ENCODE measurements at regions not wholly inside any gene's neighbourhood (a gene's known extent, or its start where the extent isn't known, plus 50 kb on each side); places are given as distances from the start of the nearest gene placed in this dataset.
"Not testable (repeated sequence)": the region's sequence is repeated elsewhere in the genome, so short reads cannot be mapped to it uniquely, and the experiment has no call there.

DNA sequence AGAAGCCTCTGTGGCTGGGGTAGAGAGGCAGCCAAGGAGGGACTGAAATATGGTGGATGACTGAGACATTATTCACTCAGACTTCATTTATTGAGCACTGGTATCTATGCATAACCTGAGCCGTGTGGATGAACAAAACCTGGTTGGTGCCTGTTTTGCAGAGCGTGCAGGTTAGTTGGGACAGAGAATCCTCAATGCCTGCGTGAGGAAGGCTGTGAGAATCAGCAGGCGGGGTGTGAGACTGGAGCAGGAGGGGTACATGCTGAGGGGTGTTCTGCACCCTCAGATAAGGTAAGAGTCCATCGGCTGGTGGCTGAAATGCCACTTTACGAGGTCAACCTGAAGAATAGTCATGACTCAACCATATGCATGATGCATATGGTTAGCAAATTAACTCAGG lies 271.6 kb downstream of the MED10 start:
- DNase-seq: no peak

DNA sequence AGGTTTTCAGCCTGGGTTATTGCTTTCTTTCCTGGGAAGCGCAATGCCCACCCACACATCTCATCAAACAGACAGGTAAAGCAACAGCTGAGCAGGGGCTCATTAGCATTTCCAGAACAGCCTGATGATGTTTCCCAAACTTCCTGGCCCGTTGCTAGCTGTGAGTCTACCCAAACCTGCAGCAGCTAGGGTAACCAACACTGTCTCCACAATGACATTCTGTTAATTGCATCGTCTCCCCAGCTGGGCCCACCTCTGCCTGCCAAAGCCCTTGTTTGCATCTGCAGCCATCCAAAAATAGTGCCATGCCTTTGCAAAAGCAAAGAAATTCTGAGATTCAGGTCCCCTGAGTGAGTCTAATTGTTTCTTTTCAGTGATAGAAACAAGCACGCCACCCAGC lies 273.0 kb downstream of the MED10 start:
- DNase-seq: no peak

DNA sequence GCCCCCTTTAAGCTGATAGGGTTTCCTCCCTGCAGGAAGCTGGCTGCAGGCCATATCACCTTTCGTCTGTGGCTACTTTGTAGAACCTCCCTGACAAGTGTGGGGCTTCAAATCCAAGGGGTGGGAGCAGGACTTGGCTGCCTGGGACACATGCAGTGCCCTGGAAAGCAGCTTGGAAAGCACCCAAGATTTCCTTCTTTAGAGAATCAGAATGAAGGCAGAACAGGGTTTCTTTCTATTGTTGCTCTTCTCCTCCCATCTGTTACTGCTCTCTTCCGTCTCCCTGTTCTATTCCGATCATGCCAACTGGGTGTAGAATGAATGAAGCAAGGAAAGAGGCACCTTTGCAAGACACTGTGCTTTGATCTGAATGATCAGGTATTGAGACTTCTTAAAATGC lies 282.2 kb downstream of the MED10 start:
- DNase-seq: no peak

DNA sequence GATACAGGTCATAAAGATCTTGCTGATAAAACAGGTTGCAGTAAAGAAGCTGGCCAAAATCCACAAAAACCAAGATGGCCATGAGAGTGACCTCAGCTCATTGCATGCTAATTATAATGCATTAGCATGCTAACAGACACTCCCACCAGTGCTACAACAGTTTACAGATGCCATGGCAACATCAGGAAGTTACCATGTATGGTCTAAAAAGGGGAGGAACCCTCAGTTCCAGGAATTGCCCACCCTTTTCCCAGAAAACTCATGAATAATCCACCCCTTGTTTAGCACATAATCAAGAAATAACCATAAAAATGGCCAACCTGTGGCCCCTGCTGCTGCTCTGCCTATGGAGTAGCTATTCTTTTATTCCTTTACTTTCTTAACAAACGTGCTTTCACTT lies 284.2 kb downstream of the MED10 start:
- DNase-seq: not testable (repeated sequence)

DNA sequence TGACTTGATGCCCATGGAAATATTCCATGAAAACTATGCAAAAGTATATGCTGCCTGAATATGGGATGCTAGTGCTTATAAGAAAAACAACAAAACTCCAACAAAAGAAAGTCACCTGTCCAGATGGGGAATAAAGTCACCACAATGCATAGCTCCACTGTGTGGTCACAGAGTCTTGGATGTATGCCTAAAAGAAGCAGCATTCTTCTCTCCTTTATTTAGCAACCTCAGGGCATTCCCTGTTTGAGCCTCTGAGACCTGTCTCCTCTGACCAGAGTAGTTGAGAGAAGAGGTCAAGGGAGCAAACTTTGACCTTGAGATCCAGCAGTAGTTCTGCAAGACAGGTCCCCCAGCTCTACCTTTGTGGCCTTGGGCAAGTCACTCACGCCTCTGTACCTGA lies 287.5 kb downstream of the MED10 start:
- DNase-seq: no peak

DNA sequence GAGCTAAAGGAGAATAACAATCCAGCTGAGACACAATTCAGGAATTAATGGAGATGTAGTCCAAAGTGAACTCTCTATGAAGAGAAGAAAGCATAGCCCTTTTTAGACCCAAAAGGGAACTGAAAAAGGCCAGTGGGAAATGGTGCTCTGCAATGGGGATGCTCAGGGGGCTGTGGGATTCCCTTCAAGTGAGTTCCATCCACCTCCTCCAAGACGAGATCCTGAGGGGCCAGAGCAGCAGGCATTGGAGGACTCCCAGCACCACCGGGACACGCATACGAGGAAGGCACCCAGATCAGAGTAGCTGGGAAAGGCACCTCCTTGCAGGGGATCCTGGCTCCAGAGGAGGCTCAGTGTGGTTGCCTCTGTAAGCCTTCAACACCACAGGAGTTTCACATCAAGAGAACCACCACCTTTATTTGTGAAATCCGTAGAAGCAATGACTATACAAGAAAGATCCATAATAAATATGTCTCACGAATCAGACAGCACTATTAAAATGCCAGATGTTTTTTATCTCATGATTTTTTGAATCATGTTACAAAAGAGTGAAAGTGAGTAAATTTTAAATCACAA lies 288.2 kb downstream of the MED10 start:
- DNase-seq: no peak

DNA sequence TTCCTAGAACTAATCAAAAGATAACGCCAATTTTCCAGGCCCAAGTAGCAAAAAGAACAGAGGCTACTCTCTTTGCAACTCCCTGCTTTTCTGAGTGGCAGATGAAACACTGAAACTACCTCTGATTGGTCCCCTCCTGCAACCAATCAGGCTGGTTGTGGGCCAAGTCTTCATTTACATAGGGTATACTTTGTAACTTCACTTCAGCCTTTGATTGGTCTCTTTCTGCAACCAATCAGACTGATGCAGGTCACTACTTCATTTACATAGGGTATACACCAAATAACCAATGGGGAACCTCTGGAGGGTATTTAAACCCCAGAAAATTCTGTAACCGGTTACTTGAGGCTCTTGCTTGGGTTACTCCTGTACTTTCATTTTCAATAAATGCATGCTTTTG lies 289.6 kb downstream of the MED10 start:
- DNase-seq: no peak

DNA sequence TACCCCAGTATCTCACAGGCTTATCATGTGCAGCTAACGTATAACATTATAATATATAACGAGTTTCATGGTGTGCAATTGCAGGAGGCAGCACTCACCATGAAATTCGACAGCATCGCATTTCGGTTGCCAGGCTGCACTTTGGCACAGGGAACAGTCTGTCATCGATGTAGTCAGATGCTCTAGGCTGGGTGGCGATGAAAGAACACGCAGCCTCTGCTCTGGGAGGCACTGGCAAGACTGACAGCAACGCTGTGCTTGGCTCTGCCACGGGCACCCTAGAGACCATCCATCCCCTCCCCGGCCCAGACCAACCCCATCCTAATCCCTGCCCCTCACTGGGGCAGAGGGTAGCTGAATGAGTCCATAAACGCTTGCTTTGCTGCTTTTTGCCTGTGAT lies 290.8 kb downstream of the MED10 start:
- no peak for DNase-seq

DNA sequence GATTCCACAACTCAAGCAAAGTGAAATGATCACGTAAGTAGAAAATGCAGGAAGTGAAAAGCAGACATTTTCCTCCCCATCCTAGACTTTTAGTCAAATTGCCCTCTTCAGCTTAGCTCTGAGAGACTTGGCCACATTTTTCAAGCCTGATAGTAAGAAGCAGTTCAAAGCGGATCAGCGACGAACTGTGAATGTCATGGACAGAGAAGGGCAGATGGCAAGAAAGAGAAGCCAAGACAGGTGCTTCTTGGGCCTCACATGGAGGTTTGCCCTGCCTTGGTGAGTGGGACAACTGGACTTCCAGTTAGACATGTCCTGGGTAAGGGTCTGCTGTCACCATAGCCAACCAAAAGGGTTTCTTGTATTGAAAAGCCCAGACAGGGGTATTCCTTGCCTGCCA lies 291.5 kb downstream of the MED10 start:
- no peak for DNase-seq

DNA sequence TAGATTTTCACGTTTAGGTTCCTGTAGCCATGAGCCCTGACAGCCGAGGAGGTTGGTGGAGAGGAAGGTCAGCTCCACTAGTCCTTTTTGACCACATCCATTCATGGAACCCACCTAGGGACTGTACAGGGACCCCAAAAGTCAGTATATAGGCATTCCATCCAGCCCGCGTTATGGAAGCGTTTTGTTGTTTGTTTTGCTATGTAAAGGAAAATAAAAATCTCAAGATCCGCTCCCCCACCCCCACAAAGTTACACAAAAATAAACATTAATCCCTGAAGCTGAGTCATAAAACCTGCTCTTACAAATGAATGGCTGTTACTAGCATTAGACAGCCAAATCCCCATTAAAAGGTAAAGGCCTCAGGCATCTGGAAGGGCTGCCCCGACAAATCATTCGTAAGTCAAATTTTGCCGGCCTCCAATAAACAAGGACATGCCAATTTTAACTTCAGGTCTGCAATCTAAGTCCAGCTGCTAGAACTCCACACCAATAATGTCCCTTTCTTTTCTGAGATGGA lies 292.9 kb downstream of the MED10 start:
- DNase-seq: no peak

DNA sequence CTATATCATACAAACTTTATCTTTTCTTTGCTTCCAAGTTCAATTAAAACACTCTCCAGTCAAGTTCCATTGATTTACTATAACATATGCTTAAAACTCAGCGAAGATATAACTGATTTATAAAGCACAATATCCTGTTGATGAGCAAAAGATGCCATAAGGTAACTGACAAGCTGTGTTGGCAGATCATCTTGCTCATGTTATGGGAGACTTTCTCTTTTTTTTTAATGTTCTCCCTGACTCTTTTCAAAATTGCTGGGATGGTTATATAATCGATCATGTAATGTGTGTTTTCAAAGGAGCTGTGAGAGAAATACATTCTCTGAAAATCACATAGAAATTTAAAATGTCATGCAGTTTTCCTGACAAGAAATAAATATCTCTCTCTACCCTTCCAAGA lies 293.5 kb downstream of the MED10 start:
- DNase-seq: no peak

DNA sequence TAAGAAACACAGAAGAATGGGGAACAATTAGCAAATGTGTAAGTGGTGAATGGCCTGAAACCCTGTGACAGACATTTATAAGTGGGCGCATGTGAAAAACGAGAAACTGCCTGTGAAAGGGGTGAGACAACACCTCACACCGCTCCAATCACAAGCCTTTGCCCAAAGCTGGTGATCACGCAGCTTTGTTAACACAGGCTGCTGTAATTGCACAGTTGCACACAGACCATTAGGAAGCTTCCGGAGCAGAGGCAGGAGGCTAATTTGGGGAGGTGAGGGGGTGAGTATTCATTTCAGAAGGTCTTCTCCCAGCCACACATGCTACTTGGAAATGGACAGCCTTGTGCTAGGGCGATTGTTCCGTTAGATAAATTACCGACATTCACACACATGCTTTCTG lies 294.0 kb downstream of the MED10 start:
- no peak for DNase-seq

DNA sequence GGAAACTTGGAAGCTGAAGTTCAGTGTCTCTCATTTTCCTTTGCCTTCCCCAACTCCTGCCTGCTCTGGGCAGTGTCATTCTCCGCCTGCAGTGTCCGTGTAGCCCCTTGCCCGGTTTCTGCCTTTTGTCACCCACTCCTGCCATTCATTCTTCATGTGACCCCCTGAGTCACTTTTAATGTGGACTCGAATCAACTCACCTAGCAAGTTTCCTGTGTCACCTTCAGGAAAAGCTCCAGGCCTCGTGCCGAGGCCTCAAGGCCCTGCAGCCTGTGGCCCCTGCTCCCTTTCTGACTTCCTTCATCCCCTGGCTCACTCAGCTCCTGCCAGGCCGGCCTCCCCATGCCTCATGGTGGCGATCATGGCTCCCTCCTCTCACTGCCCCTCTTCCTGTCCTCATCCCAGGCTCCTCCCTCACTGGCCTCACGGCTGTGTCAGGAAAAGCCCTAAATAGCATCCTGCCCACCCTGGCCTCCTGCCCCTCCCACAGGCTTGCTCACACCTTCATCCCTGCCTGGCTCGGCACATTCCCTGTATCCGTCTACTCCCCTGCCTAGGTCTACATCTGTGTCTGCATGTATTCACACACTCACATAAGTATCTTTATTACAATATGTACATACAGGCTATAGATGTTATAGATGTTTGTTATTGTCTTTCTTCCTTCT lies 294.9 kb downstream of the MED10 start:
- DNase-seq: no peak

DNA sequence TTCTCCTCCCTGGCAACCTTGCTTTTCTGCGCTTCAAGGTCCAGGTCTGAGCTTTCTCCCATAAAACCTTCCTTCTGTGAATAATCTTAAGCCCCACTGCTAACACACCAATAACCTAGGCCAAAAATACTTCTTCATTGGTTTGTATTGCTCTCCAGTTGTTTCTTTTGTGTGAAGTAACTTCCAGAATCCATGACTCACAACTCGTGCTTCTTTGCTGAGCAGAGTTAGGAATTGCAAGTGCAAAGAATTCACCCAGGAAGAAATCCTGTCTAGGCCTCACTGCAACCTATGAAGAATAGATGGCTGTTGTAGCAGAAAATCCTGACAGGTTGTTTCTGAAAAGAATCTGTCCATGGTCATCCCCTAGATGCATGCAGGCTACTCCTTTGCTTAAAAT lies 295.7 kb downstream of the MED10 start:
- no peak for DNase-seq

DNA sequence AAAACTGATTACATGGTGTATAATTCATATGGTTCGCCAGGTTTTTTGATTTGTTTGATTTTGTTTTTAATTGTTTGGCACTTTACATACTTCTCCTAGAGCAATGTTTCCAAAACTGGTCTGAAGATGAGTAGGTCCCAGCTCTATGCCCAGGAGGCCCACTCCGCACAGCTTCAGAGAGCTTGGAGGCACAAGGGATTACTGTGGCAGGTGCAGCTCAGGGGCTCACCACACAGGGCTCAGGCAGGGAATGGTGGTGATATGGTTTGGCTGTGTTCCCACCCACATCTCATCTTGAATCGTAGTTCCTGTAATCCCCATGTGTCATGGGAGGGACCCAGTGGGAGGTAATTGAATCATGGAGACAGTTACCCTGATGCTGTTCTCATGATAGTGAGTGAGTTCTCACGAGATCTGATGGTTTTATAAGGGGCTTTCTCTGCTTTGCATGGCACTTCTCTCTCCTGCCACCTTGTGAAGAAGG lies 296.6 kb downstream of the MED10 start:
- no peak for DNase-seq

DNA sequence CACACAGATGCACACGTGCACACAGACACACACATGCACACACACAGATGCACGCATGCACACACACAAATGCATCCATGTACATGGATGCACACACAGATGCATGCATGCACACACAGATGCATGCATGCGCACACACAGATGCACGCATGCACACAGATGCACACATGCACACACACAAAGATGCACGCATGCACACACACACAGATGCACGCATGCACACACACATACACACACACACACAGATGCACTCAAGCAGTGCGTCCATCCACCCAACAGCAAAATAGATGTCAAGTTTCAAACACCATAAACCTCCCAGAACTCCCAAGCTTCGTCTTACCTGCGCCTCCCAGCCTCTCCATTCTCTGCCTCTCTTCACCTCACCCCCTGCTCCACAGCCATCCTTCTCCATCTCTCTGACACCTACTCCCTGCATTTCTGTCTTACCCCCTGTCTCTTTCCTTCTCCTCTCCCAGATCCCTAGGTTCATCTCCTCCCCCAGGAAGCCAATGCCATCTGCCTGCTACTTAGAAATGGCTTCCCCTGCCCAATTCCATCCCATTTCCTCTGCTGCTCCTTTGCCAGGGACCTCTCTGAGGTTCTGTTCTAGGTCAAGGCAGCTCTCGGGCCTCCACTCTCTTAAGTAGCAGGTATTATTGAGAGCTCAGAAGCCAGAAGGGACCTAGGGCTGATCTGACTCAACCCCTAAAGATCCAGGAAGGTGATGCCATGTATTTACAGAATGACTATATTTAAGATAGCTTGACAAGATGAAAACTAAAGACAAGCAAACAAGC lies 297.2 kb downstream of the MED10 start:
- DNase-seq: no peak

DNA sequence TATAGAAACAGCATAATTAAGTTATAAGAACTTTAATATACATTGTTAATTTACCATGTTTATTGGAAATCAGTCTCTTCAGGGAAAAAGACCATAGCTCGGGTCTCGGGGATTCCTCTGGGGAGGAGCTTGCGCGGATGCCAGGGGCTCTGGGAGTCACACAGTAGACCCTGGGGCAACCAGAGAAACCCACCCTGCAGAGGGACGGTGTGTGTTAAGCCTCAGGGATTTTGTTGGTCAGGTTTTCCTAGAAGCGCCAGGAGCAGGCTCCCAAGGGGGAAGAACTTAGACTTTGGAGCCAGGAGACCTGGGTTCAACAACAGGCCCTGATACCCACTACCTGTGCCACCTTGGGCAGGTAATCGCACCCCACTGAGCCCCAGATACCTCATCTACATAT lies 297.9 kb downstream of the MED10 start:
- DNase-seq: no peak

DNA sequence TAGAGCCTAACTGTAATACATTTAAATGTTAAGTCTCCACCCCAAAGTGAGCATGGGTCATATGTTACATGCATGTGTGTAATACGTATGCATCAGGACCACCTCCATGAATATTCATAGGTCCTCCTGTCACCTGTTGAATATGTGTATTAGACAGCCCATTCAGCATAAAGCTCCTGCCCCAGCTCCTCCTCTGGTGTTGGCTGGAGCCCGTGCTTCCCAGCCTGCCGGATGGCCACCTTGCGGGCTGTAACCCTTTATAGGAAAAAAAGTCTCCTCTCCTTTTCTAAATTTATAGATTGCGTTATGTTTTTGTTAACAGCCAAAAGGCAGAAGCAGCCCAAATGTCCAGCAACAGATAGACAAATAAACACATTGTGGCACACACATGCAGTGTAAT lies 299.5 kb downstream of the MED10 start:
- DNase-seq: no peak

DNA sequence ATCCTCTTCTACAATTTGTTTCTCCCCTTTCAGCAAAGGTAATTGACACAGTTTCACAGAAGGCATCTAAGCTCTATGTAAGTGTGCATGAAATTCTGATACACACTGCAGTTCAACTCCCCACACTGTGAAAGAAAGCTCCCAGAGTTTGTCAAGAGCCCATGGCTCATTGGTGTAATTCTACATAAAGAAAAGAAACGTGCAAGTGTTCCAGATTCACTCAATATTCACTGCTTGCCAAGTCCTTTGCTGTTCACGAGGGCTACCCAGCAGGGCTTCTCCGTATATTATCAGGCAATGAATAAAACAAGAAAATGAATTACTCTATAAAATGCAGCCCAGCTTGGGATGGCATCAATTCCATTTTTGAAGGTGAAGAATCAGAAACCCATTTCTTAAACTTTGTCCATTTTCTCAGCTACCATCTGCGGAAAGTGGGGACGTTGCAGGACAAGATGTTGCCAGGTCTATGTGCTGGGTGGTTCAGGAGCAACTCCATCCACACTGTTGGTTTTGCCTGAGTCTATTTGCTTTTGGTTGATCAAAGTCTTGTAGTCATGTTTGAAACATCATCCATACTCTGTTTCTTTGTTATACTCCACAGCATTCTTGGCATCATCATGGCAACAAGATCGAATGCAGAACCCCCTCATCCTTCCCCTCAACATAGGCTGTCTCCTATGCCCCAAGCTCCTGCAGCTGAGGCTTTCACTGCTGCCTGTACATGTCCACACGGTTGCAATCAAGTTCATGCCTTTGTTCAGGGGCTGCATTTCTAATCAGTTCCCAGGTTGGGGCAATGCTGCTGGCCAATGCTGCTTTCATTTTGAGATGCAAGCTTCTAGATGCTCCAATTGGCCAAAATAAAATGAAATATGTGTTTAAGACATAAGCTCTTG lies 301.8 kb downstream of the MED10 start:
- DNase-seq: no peak

DNA sequence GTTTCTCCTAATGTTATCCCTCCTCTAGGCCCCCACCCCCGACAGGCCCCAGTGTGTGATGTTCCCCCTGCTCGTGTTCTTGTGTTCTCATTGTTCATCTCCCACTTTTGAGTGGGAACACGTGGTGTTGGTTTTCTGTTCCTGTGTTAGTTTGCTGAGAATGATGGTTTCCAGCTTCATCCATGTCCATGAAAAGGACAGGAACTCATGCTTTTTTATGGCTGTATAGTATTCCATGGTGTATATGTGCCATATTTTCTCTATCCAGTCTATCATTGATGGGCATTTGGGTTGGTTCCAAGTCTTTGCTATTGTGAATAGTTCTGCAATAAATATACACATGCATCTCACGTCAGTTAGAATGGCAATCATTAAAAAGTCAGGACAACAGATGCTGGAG lies 305.9 kb downstream of the MED10 start:
- not testable (repeated sequence) for DNase-seq

DNA sequence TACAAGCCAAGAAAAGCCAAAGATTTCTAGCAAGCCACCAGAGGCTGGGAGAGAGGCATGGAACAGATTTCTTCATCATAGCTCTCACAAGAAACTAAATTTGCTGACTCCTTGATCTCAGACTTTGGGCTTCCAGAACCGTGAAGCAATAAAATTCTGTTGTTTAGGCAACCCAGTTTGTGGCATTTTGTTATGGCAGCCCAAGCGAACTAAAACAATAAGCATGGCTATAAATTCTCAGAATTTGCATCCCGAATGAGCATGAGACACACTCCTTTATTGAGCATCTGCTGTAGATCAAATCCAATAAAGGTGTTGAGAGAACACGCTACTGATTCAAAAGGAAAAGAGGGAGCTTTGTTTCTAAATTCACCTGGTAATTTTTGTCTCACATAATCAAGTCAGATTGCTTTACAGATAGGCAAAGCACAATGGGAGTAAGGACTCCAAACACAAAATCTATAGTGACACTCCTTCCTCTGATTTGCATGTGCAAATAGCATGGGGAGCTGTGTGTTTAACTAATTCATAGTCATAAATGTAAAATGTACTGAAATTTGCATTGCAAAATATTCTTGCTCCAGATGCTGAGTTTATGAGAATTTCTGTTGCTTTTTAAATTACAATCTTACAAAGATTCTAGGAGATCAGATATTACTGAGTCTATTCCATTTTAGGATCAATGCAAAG lies 308.7 kb downstream of the MED10 start:
- DNase-seq: no peak

DNA sequence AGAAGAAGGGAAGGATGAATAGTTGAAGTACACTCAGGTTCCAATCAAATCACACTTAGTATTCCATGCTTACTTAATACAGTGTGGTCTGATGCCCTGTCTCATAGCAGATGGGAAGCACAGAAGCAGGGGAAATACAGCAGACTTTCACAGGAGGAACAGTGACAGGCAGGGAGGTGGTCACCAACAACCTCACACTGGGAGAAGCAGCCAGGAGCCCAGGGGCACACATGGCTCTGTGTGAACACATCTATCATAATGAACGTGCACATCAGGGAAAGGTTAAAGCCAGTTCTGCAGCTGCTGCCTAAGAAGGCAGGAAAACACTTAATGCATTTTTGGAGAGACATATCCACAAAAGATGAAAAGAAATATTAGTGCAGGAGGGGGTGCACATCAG lies 312.3 kb downstream of the MED10 start:
- no peak for DNase-seq
